ENCODE measurements at regions not wholly inside any gene's neighbourhood (a gene's known extent, or its start where the extent isn't known, plus 50 kb on each side); places are given as distances from the start of the nearest gene placed in this dataset.

- no peak for ATAC-seq
- H4K20me1 ChIP-seq (replicated peaks; ENCODE audit: control insufficient read depth, insufficient read depth, low read length), result 0 out of 2 replicates have a peak, but pooled peaks cover 3% of the 10 kb centered on the region
- H3K9ac ChIP-seq (ENCODE audit: insufficient read depth in 1 of 2, low read depth in 2 of 2, low read length in 2 of 2), result no peak overlapping the region
- H3K4me2 ChIP-seq (ENCODE audit: insufficient read depth, low read length), result no peak overlapping the region
- ChIA-PET POLR2A (interaction anchor here (0.7 kb wide), 1 partner anchor 23 kb away, joined by 3 read pairs; no protein-coding TSS in a partner anchor), CTCF (ENCODE audit: low intra/inter-chr PET ratio) (no interaction called here)
- H2AFZ ChIP-seq (ENCODE audit: low read depth, low read length), result no peak overlapping the region
- peaks cover 0 to 4% of the 10 kb centered on the region in 2 experiments; a peak in 2 of 5 replicates for H3K27me3 ChIP-seq (ENCODE audit: control insufficient read depth in 2 of 2, insufficient read depth in 2 of 2, low read length in 2 of 2)
- BruUV-seq (replicated peaks), result no TSS peak
- TF ChIP-seq PPARD (CRISPR knock-in tag; IDR thresholded peaks at IDR 0.05), result no peak
- no peak for TF ChIP-seq HLTF (IDR thresholded peaks at IDR 0.05)
- TF ChIP-seq EWSR1 (IDR thresholded peaks at IDR 0.05; ENCODE audit: borderline replicate concordance, low read depth, partially characterized antibody), result no peak
- no peak for TF ChIP-seq TRIM28 (IDR thresholded peaks at IDR 0.05)
- TF ChIP-seq, protein P1, sequence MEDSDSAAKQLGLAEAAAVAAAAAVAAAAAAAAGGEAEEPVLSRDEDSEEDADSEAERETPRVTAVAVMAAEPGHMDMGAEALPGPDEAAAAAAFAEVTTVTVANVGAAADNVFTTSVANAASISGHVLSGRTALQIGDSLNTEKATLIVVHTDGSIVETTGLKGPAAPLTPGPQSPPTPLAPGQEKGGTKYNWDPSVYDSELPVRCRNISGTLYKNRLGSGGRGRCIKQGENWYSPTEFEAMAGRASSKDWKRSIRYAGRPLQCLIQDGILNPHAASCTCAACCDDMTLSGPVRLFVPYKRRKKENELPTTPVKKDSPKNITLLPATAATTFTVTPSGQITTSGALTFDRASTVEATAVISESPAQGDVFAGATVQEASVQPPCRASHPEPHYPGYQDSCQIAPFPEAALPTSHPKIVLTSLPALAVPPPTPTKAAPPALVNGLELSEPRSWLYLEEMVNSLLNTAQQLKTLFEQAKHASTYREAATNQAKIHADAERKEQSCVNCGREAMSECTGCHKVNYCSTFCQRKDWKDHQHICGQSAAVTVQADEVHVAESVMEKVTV (CRISPR knock-in tag; IDR thresholded peaks at IDR 0.05), result no peak
- no peak for TF ChIP-seq KLF10 (CRISPR knock-in tag; IDR thresholded peaks at IDR 0.05)
- TF ChIP-seq ZNF589 (CRISPR knock-in tag; IDR thresholded peaks at IDR 0.05; ENCODE audit: low read depth), result no peak
- no peak for TF ChIP-seq SREBF1 (IDR thresholded peaks at IDR 0.05; ENCODE audit: borderline replicate concordance, low read depth, low read length)
- no peak for TF ChIP-seq COPS2 (conservative IDR thresholded peaks at IDR 0.05)
- TF ChIP-seq ZNF3 (CRISPR knock-in tag; IDR thresholded peaks at IDR 0.05), result no peak
- no peak for TF ChIP-seq PCBP2 (IDR thresholded peaks at IDR 0.05; ENCODE audit: low read depth, low read length, poor library complexity, severe bottlenecking)
- TF ChIP-seq ZFP91 (CRISPR knock-in tag; IDR thresholded peaks at IDR 0.05), result no peak
- TF ChIP-seq HNRNPL (IDR thresholded peaks at IDR 0.05; ENCODE audit: low read depth, low read length), result no peak
- no peak for TF ChIP-seq HOXB6 (CRISPR knock-in tag; IDR thresholded peaks at IDR 0.05; ENCODE audit: borderline replicate concordance)
- DNase-seq (ENCODE audit: extremely low read depth in 1 of 4, low spot score in 3 of 4), result no peak
- H3K79me2 ChIP-seq (ENCODE audit: control insufficient read depth, insufficient read depth, low read length), result no peaks in the 10 kb centered on the region
- no peak for FAIRE-seq
- peaks cover 0 to 4% of the 10 kb centered on the region in 2 experiments; a peak in 1 of 5 replicates for H3K4me1 ChIP-seq (replicated peaks in 1 of 2; ENCODE audit: control insufficient read depth in 2 of 2, insufficient read depth in 2 of 2, low read length in 2 of 2)
- H3K9me3 ChIP-seq (replicated peaks; ENCODE audit: control insufficient read depth, insufficient read depth, low read depth, low read length), result peaks cover 7% of the 10 kb centered on the region
- no peaks in the 10 kb centered on the region for H3K36me3 ChIP-seq (ENCODE audit: control insufficient read depth, insufficient read depth, low read length)
- H3K4me3 ChIP-seq, result no peak overlapping the region
- in situ Hi-C loops (cut with MboI), result no loop called here
- H3K27ac ChIP-seq (ENCODE audit: extremely low read depth, low read depth, low read length), result no peak overlapping the region
- intact Hi-C loops (cut with micrococcal nuclease), result no loop called here
- WGBS (ENCODE audit: insufficient coverage, low coverage, missing lambda C conversion rate), result 6% methylated on average over 2 of the region's 2 CpGs
- H3K9me1 ChIP-seq (ENCODE audit: control insufficient read depth, insufficient read depth, low read length), result no peaks in the 10 kb centered on the region
Measured at GRCh38 chr16:14333361-14333760, 262.2 kb downstream of the MRTFB start.
